ENCODE measurements at regions not wholly inside any gene's neighbourhood (a gene's known extent, or its start where the extent isn't known, plus 50 kb on each side); places are given as distances from the start of the nearest gene placed in this dataset.
A peak's percentile ranks its signal among the peaks of the same experiment; 100 is the strongest.

GRCh38 chr6:129778793-129779192 is 68.8 kb upstream of the ARHGAP18 start:
- no peak overlapping the region for H2BK120ac ChIP-seq (ENCODE audit: low read depth, low read length)
- peaks cover 5% of the 10 kb centered on the region for H3K4me1 ChIP-seq (ENCODE audit: control insufficient read depth, insufficient read depth, low read depth, low read length)
- no peak overlapping the region for H2AK5ac ChIP-seq (ENCODE audit: low read length, severe bottlenecking)
- H3K4me3 ChIP-seq (ENCODE audit: insufficient read depth in 1 of 2, low read depth in 1 of 2, low read length in 2 of 2): no peak overlapping the region
- H3K4me2 ChIP-seq (ENCODE audit: low read length, poor library complexity, severe bottlenecking): no peak overlapping the region
- no peak overlapping the region for H3K27ac ChIP-seq (ENCODE audit: low read length, poor library complexity, severe bottlenecking)
- no peaks in the 10 kb centered on the region for H3K27me3 ChIP-seq (ENCODE audit: control insufficient read depth in 1 of 2, insufficient read depth in 1 of 2, low read length in 2 of 2)
- H3K4ac ChIP-seq (ENCODE audit: low read depth in 1 of 2, low read length in 2 of 2): no peak overlapping the region
- no CpG with 5 or more reads among the region's 1 CpG for WGBS
- H3K9me3 ChIP-seq (ENCODE audit: control insufficient read depth, low read length): peaks cover 16% of the 10 kb centered on the region
- no peak overlapping the region for H2BK12ac ChIP-seq (ENCODE audit: low read length in 2 of 2)
- no peak overlapping the region for H3K14ac ChIP-seq (ENCODE audit: low read length in 2 of 2)
- no peak overlapping the region for H4K8ac ChIP-seq (ENCODE audit: low read length)
- no peak overlapping the region for H3K23ac ChIP-seq (ENCODE audit: low read length in 2 of 2)
- DNase-seq: no peak
- no peak overlapping the region for H3K18ac ChIP-seq (ENCODE audit: low read depth in 1 of 2, low read length in 2 of 2)
- no peak overlapping the region for H4K91ac ChIP-seq (ENCODE audit: low read length)
- H3K79me1 ChIP-seq (replicated peaks; ENCODE audit: low read length, poor library complexity, severe bottlenecking): no peaks in the 10 kb centered on the region
- no peak overlapping the region for H2BK15ac ChIP-seq (ENCODE audit: low read depth, poor library complexity, severe bottlenecking)
- no peak overlapping the region for H3K9ac ChIP-seq (ENCODE audit: low read length)
- no peak overlapping the region for H2AFZ ChIP-seq (ENCODE audit: low read depth, low read length)
- no peak overlapping the region for H2BK5ac ChIP-seq (ENCODE audit: low read depth, low read length, poor library complexity, severe bottlenecking)
- H3K36me3 ChIP-seq (ENCODE audit: control insufficient read depth in 1 of 2, insufficient read depth in 2 of 2, low read depth in 1 of 2, low read length in 2 of 2): no peaks in the 10 kb centered on the region

GRCh38 chr6:129777371-129777770 is 67.4 kb upstream of the ARHGAP18 start:
- no peak overlapping the region for H2BK120ac ChIP-seq (ENCODE audit: low read depth, low read length)
- no peak overlapping the region for H2BK12ac ChIP-seq (ENCODE audit: low read length in 2 of 2)
- H3K9me3 ChIP-seq (ENCODE audit: control insufficient read depth, low read length): peaks cover 16% of the 10 kb centered on the region
- H3K36me3 ChIP-seq (ENCODE audit: control insufficient read depth in 1 of 2, insufficient read depth in 2 of 2, low read depth in 1 of 2, low read length in 2 of 2): no peaks in the 10 kb centered on the region
- no peak overlapping the region for H3K4ac ChIP-seq (ENCODE audit: low read depth in 1 of 2, low read length in 2 of 2)
- no peak overlapping the region for H3K4me3 ChIP-seq (ENCODE audit: insufficient read depth in 1 of 2, low read depth in 1 of 2, low read length in 2 of 2)
- H3K9ac ChIP-seq (ENCODE audit: low read length): no peak overlapping the region
- H3K18ac ChIP-seq (ENCODE audit: low read depth in 1 of 2, low read length in 2 of 2): no peak overlapping the region
- no peak overlapping the region for H2AFZ ChIP-seq (ENCODE audit: low read depth, low read length)
- peaks cover 5% of the 10 kb centered on the region for H3K4me1 ChIP-seq (ENCODE audit: control insufficient read depth, insufficient read depth, low read depth, low read length)
- H3K4me2 ChIP-seq (ENCODE audit: low read length, poor library complexity, severe bottlenecking): no peak overlapping the region
- no peak overlapping the region for H2BK15ac ChIP-seq (ENCODE audit: low read depth, poor library complexity, severe bottlenecking)
- no peak overlapping the region for H2BK5ac ChIP-seq (ENCODE audit: low read depth, low read length, poor library complexity, severe bottlenecking)
- H4K91ac ChIP-seq (ENCODE audit: low read length): no peak overlapping the region
- H3K79me1 ChIP-seq (replicated peaks; ENCODE audit: low read length, poor library complexity, severe bottlenecking): no peaks in the 10 kb centered on the region
- H3K27me3 ChIP-seq (ENCODE audit: control insufficient read depth in 1 of 2, insufficient read depth in 1 of 2, low read length in 2 of 2): no peaks in the 10 kb centered on the region
- no peak overlapping the region for H2AK5ac ChIP-seq (ENCODE audit: low read length, severe bottlenecking)
- no peak overlapping the region for H3K23ac ChIP-seq (ENCODE audit: low read length in 2 of 2)
- DNase-seq: no peak
- no peak overlapping the region for H3K27ac ChIP-seq (ENCODE audit: low read length, poor library complexity, severe bottlenecking)
- H4K8ac ChIP-seq (ENCODE audit: low read length): no peak overlapping the region
- no peak overlapping the region for H3K14ac ChIP-seq (ENCODE audit: low read length in 2 of 2)

DNA sequence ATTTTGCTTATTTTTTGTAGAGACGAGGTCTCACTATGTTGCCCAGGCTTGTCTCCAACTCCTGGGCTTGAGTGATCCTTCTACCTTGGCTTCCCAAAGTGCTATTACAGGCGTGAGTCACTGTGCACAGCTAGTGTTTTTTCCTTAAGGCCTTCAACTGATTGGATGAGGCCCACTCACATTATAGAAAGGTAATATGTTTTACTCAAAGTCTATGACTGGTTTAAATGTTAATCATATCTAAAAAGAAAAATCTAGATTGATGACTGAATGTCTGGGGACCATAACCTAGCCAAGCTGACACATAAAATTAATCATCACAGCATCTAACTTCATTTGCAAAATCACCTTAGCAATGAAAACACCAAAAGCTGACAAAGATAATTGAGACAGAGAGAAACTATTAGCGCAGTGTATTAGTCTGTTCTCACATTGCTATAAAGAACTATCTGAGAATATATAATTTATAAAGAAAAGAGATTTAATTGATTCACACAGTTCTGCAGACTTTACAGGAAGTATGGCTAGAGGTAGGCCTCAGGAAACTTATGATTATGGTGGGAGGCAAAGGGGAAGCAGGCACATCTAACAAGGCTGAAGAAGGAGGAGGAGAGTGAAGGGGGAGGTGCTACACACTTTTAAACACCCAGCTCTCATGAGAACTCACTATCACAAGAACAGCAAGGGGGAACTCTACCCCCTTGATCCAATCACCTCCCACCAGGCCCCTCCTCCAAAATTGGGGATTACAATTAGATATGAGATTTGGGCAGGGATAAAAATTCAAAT is 66.8 kb upstream of the ARHGAP18 start:
- no peak for DNase-seq
- Histone ChIP-seq H3K4me1 (ENCODE audit: control insufficient read depth, insufficient read depth, low read depth, low read length) (peaks cover 5% of the 10 kb centered on the region), H3K4me3 (ENCODE audit: insufficient read depth in 1 of 2, low read depth in 1 of 2, low read length in 2 of 2) (no peak overlapping the region), H3K27ac (ENCODE audit: low read length, poor library complexity, severe bottlenecking) (no peak overlapping the region), H3K36me3 (ENCODE audit: control insufficient read depth in 1 of 2, insufficient read depth in 2 of 2, low read depth in 1 of 2, low read length in 2 of 2) (no peaks in the 10 kb centered on the region), H3K23ac (ENCODE audit: low read length in 2 of 2) (no peak overlapping the region), H2BK12ac (ENCODE audit: low read length in 2 of 2) (no peak overlapping the region), H3K4me2 (ENCODE audit: low read length, poor library complexity, severe bottlenecking) (no peak overlapping the region), H3K18ac (ENCODE audit: low read depth in 1 of 2, low read length in 2 of 2) (no peak overlapping the region), H3K79me1 (replicated peaks; ENCODE audit: low read length, poor library complexity, severe bottlenecking) (no peaks in the 10 kb centered on the region), H3K14ac (ENCODE audit: low read length in 2 of 2) (no peak overlapping the region), H3K4ac (ENCODE audit: low read depth in 1 of 2, low read length in 2 of 2) (no peak overlapping the region), H3K9ac (ENCODE audit: low read length) (no peak overlapping the region), H4K91ac (ENCODE audit: low read length) (no peak overlapping the region), H2BK120ac (ENCODE audit: low read depth, low read length) (no peak overlapping the region), H3K27me3 (ENCODE audit: control insufficient read depth in 1 of 2, insufficient read depth in 1 of 2, low read length in 2 of 2) (no peaks in the 10 kb centered on the region), H4K8ac (ENCODE audit: low read length) (no peak overlapping the region), H2AK5ac (ENCODE audit: low read length, severe bottlenecking) (no peak overlapping the region), H3K9me3 (ENCODE audit: control insufficient read depth, low read length) (peaks cover 16% of the 10 kb centered on the region), H2BK15ac (ENCODE audit: low read depth, poor library complexity, severe bottlenecking) (no peak overlapping the region), H2BK5ac (ENCODE audit: low read depth, low read length, poor library complexity, severe bottlenecking) (no peak overlapping the region), H2AFZ (ENCODE audit: low read depth, low read length) (no peak overlapping the region)
- 93% methylated on average over 1 of the region's 3 CpGs for WGBS

DNA sequence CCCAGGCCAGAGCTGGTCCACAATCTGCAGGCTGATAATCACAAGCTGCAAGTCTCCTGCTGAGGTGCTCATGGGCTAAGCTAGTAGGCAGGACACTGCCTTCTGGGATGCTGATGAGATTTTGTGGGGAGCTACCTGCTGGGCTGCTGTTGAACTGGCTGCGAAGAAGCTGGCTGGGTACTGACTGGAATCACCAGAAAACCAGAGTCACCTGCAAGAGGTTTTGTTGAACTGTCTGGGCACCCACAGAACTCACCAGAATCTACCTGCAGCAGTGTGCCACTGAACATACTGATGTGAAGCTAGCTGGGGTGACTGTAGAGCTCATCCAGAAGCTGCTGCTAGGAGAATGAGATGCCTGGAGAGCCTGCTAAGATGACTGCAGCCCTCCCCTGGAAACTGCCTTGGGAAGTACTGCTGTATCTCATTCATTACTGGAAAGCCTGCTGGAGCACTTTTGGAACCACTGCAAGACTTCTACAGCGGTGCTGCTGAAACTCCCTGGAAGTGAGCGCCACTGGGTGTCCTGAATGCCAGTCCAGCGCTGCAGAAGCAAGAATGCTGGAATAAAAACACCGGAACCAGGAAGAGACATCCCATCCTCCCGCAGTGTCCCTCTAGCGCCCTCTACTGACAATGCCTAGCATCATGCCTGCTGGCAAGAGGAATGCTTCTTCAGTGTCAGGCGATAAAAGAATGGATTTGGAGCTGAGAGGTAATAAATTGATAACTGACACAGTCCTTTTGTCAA is 64.9 kb upstream of the ARHGAP18 start:
- peak; percentile 80 for DNase-seq
- no peak overlapping the region for H3K27ac ChIP-seq (ENCODE audit: low read length, poor library complexity, severe bottlenecking)
- no peak overlapping the region for H3K4ac ChIP-seq (ENCODE audit: low read depth in 1 of 2, low read length in 2 of 2)
- H3K4me2 ChIP-seq (ENCODE audit: low read length, poor library complexity, severe bottlenecking): peak overlapping the region; percentile 35
- H3K14ac ChIP-seq (ENCODE audit: low read length in 2 of 2): no peak overlapping the region
- no peak overlapping the region for H2BK120ac ChIP-seq (ENCODE audit: low read depth, low read length)
- peak overlapping the region in 1 of 2 experiments; percentile 64 for H3K4me3 ChIP-seq (ENCODE audit: insufficient read depth in 1 of 2, low read depth in 1 of 2, low read length in 2 of 2)
- WGBS: 41% methylated on average over 4 of the region's 8 CpGs
- H3K9me3 ChIP-seq (ENCODE audit: control insufficient read depth, low read length): peaks cover 14% of the 10 kb centered on the region
- no peaks in the 10 kb centered on the region for H3K27me3 ChIP-seq (ENCODE audit: control insufficient read depth in 1 of 2, insufficient read depth in 1 of 2, low read length in 2 of 2)
- H3K79me1 ChIP-seq (replicated peaks; ENCODE audit: low read length, poor library complexity, severe bottlenecking): no peaks in the 10 kb centered on the region
- peak overlapping the region; percentile 56 for H4K8ac ChIP-seq (ENCODE audit: low read length)
- peak overlapping the region; percentile 78 for H2AFZ ChIP-seq (ENCODE audit: low read depth, low read length)
- no peaks in the 10 kb centered on the region for H3K36me3 ChIP-seq (ENCODE audit: control insufficient read depth in 1 of 2, insufficient read depth in 2 of 2, low read depth in 1 of 2, low read length in 2 of 2)
- no peak overlapping the region for H3K23ac ChIP-seq (ENCODE audit: low read length in 2 of 2)
- no peak overlapping the region for H4K91ac ChIP-seq (ENCODE audit: low read length)
- H2BK15ac ChIP-seq (ENCODE audit: low read depth, poor library complexity, severe bottlenecking): no peak overlapping the region
- no peak overlapping the region for H2BK12ac ChIP-seq (ENCODE audit: low read length in 2 of 2)
- H3K18ac ChIP-seq (ENCODE audit: low read depth in 1 of 2, low read length in 2 of 2): no peak overlapping the region
- no peak overlapping the region for H2AK5ac ChIP-seq (ENCODE audit: low read length, severe bottlenecking)
- H3K4me1 ChIP-seq (ENCODE audit: control insufficient read depth, insufficient read depth, low read depth, low read length): peaks cover 5% of the 10 kb centered on the region
- H2BK5ac ChIP-seq (ENCODE audit: low read depth, low read length, poor library complexity, severe bottlenecking): no peak overlapping the region
- H3K9ac ChIP-seq (ENCODE audit: low read length): peak overlapping the region; percentile 55

All from mesenchymal stem cell (in vitro differentiated cells and primary cell).